HEK293 (cell line): ENCODE measurements at regions not wholly inside any gene's neighbourhood (a gene's known extent, or its start where the extent isn't known, plus 50 kb on each side); places are given as distances from the start of the nearest gene placed in this dataset.

Source experiments
- CTCF ChIA-PET: fragments of 350-600 bp; formaldehyde crosslinking; extraction: SDS; loops from one replicate; lab custom pipeline; 2021; ENCODE audit warnings: antibody characterized with exemption; lab: Yijun Ruan, JAX
- POLR2A ChIA-PET: fragments of 300-600 bp; formaldehyde crosslinking; extraction: SDS; loops from one replicate; lab custom pipeline; 2020; ENCODE audit warnings: antibody characterized with exemption, inconsistent platforms; lab: Yijun Ruan, JAX
- H3K27ac ChIP-seq: fragments of 200-500 bp; sonication (Bioruptor generic); 2 replicates; pipeline ENCODE4 v1.5.1; 2014; ENCODE audit warnings: low read depth, low read length, control low read depth, inconsistent platforms; ENCODE audit errors: extremely low read depth
- H3K36me3 ChIP-seq, 2 experiments: fragments of 200-500 bp in 1 of 2; sonication (Bioruptor generic) in 1 of 2; 1 replicate in 1 of 2; 2 replicates in 1 of 2; pipeline ENCODE4 v1.5.1; 2014 to 2017; ENCODE audit warnings: inconsistent platforms in 2 of 2, low read length in 2 of 2; ENCODE audit not compliant: control insufficient read depth in 2 of 2, insufficient read depth in 1 of 2
- H3K4me1 ChIP-seq: fragments of 200-500 bp; sonication (Bioruptor generic); 2 replicates; pipeline ENCODE4 v1.5.1; 2014; ENCODE audit warnings: mild to moderate bottlenecking, low read length, inconsistent platforms; ENCODE audit not compliant: control insufficient read depth, insufficient read depth
- H3K4me3 ChIP-seq: 2 replicates; pipeline ENCODE4 v1.5.1; 2011; ENCODE audit warnings: low read depth, mild to moderate bottlenecking, control low read depth, low read length, moderate library complexity
- H3K9me3 ChIP-seq: fragments of 200-500 bp; sonication (Bioruptor generic); 2 replicates; pipeline ENCODE4 v1.5.1; 2014; ENCODE audit warnings: low read depth, low read length, inconsistent platforms; ENCODE audit not compliant: control insufficient read depth, insufficient read depth
- BCL11B ChIP-seq: fragments of 450-650 bp; formaldehyde crosslinking; IDR thresholded peaks from 2 replicates; pipeline ENCODE4 v1.5.1; 2016; ENCODE audit warnings: low read depth, missing biosample characterization, missing genetic modification characterization
- GLI4 ChIP-seq: fragments of 450-650 bp; formaldehyde crosslinking; IDR thresholded peaks from 2 replicates; pipeline ENCODE4 v1.5.1; 2016; ENCODE audit warnings: missing biosample characterization, missing genetic modification characterization
- HOXD13 ChIP-seq: sonication (generic); formaldehyde crosslinking; IDR thresholded peaks from 2 replicates; pipeline ENCODE4 v1.8.0; 2022; ENCODE audit warnings: missing genetic modification reagents, borderline replicate concordance
- MEIS1 ChIP-seq: sonication (generic); formaldehyde crosslinking; IDR thresholded peaks from 2 replicates; pipeline ENCODE4 v1.8.1; 2022; ENCODE audit warnings: missing genetic modification reagents, mild to moderate bottlenecking, borderline replicate concordance
- MYNN ChIP-seq: fragments of 450-650 bp; formaldehyde crosslinking; IDR thresholded peaks from 2 replicates; pipeline ENCODE4 v1.5.1; 2016; ENCODE audit warnings: missing biosample characterization, missing genetic modification characterization, borderline replicate concordance
- OSR2 ChIP-seq: fragments of 450-650 bp; formaldehyde crosslinking; IDR thresholded peaks from 2 replicates; pipeline ENCODE4 v1.5.1; 2016; ENCODE audit warnings: missing biosample characterization, missing genetic modification characterization
- PRDM1 ChIP-seq: fragments of 450-650 bp; formaldehyde crosslinking; IDR thresholded peaks from 2 replicates; pipeline ENCODE4; 2016; ENCODE audit warnings: missing biosample characterization, missing genetic modification characterization
- TRIM28 ChIP-seq: IDR thresholded peaks from 2 replicates; pipeline ENCODE4 v1.6.1; 2011; ENCODE audit warnings: low read length, control low read depth, borderline replicate concordance
- ZIC2 ChIP-seq: fragments of 450-650 bp; formaldehyde crosslinking; IDR thresholded peaks from 2 replicates; pipeline ENCODE4 v1.5.1; 2016; ENCODE audit warnings: missing biosample characterization, missing genetic modification characterization
- ZNF174 ChIP-seq: fragments of 450-650 bp; formaldehyde crosslinking; IDR thresholded peaks from 2 replicates; pipeline ENCODE4 v1.5.0; 2017; ENCODE audit warnings: missing biosample characterization, mild to moderate bottlenecking, missing genetic modification characterization
- ZNF175 ChIP-seq: fragments of 450-650 bp; formaldehyde crosslinking; IDR thresholded peaks from 2 replicates; pipeline ENCODE4 v1.5.1; 2016; ENCODE audit warnings: missing biosample characterization, missing genetic modification characterization
- ZNF19 ChIP-seq: fragments of 450-650 bp; formaldehyde crosslinking; IDR thresholded peaks from 2 replicates; pipeline ENCODE4; 2016; ENCODE audit warnings: missing biosample characterization, missing genetic modification characterization, low read depth
- ZNF221 ChIP-seq: fragments of 450-650 bp; formaldehyde crosslinking; IDR thresholded peaks from 2 replicates; pipeline ENCODE4 v1.5.1; 2017; ENCODE audit warnings: missing biosample characterization, missing genetic modification characterization, borderline replicate concordance
- ZNF239 ChIP-seq: fragments of 450-650 bp; formaldehyde crosslinking; IDR thresholded peaks from 2 replicates; pipeline ENCODE4 v1.5.1; 2016; ENCODE audit warnings: missing biosample characterization, missing genetic modification characterization
- ZNF292 ChIP-seq: fragments of 450-650 bp; formaldehyde crosslinking; IDR thresholded peaks from 2 replicates; pipeline ENCODE4 v1.5.1; 2016; ENCODE audit warnings: low read depth, missing biosample characterization, missing genetic modification characterization, borderline replicate concordance
- ZNF302 ChIP-seq: fragments of 450-650 bp; formaldehyde crosslinking; IDR thresholded peaks from 2 replicates; pipeline ENCODE4 v1.5.1; 2016; ENCODE audit warnings: missing biosample characterization, missing genetic modification characterization, low read depth
- ZNF354C ChIP-seq: fragments of 450-650 bp; formaldehyde crosslinking; IDR thresholded peaks from 2 replicates; pipeline ENCODE4 v1.5.1; 2016; ENCODE audit warnings: missing biosample characterization, missing genetic modification characterization, low read depth, borderline replicate concordance
- ZNF48 ChIP-seq: fragments of 450-650 bp; formaldehyde crosslinking; IDR thresholded peaks from 2 replicates; pipeline ENCODE4 v1.5.1; 2016; ENCODE audit warnings: missing biosample characterization, missing genetic modification characterization
- ZNF544 ChIP-seq: fragments of 450-650 bp; formaldehyde crosslinking; IDR thresholded peaks from 2 replicates; pipeline ENCODE4 v1.5.0; 2017; ENCODE audit warnings: missing biosample characterization, missing genetic modification characterization
- ZNF558 ChIP-seq: fragments of 450-650 bp; formaldehyde crosslinking; IDR thresholded peaks from 2 replicates; pipeline ENCODE4 v1.5.1; 2016; ENCODE audit warnings: missing biosample characterization, missing genetic modification characterization
- ZNF560 ChIP-seq: fragments of 450-650 bp; formaldehyde crosslinking; IDR thresholded peaks from 2 replicates; pipeline ENCODE4 v1.5.1; 2017; ENCODE audit warnings: missing biosample characterization, missing genetic modification characterization, borderline replicate concordance
- ZNF571 ChIP-seq: fragments of 450-650 bp; formaldehyde crosslinking; IDR thresholded peaks from 2 replicates; pipeline ENCODE4 v1.5.0; 2017; ENCODE audit warnings: missing biosample characterization, missing genetic modification characterization
- ZNF585B ChIP-seq: fragments of 450-650 bp; formaldehyde crosslinking; IDR thresholded peaks from 2 replicates; pipeline ENCODE4 v1.5.1; 2016; ENCODE audit warnings: missing biosample characterization, missing genetic modification characterization
- ZNF626 ChIP-seq: fragments of 450-650 bp; sonication (Bioruptor Pico); formaldehyde crosslinking; IDR thresholded peaks from 2 replicates; pipeline ENCODE4 v1.5.1; 2018; ENCODE audit warnings: missing biosample characterization, missing genetic modification characterization, inconsistent platforms
- ZNF670 ChIP-seq: fragments of 450-650 bp; formaldehyde crosslinking; IDR thresholded peaks from 2 replicates; pipeline ENCODE4 v1.5.1; 2016; ENCODE audit warnings: missing biosample characterization, missing genetic modification characterization, low read depth
- TF ChIP-seq, protein P1 (sequence below): fragments of 450-650 bp; formaldehyde crosslinking; IDR thresholded peaks from 2 replicates; pipeline ENCODE4 v1.5.1; 2016; ENCODE audit warnings: missing biosample characterization, missing genetic modification characterization
- TF ChIP-seq, protein P2 (sequence below): fragments of 450-650 bp; formaldehyde crosslinking; IDR thresholded peaks from 2 replicates; pipeline ENCODE4 v1.5.1; 2016; ENCODE audit warnings: missing biosample characterization, missing genetic modification characterization
- TF ChIP-seq, protein P3 (sequence below): fragments of 450-650 bp; formaldehyde crosslinking; IDR thresholded peaks from 2 replicates; pipeline ENCODE4 v1.5.1; 2016; ENCODE audit warnings: missing biosample characterization, missing genetic modification characterization
- TF ChIP-seq, protein P4 (sequence below): fragments of 450-650 bp; formaldehyde crosslinking; IDR thresholded peaks from 2 replicates; pipeline ENCODE4 v1.5.1; 2016; ENCODE audit warnings: missing biosample characterization, missing genetic modification characterization
- TF ChIP-seq, protein P5 (sequence below): fragments of 450-650 bp; formaldehyde crosslinking; IDR thresholded peaks from 2 replicates; pipeline ENCODE4 v1.5.1; 2016; ENCODE audit warnings: missing biosample characterization, missing genetic modification characterization, borderline replicate concordance
- TF ChIP-seq, protein P6 (sequence below): fragments of 450-650 bp; formaldehyde crosslinking; IDR thresholded peaks from 2 replicates; pipeline ENCODE4 v1.5.1; 2017; ENCODE audit warnings: missing biosample characterization, missing genetic modification characterization

DNA sequence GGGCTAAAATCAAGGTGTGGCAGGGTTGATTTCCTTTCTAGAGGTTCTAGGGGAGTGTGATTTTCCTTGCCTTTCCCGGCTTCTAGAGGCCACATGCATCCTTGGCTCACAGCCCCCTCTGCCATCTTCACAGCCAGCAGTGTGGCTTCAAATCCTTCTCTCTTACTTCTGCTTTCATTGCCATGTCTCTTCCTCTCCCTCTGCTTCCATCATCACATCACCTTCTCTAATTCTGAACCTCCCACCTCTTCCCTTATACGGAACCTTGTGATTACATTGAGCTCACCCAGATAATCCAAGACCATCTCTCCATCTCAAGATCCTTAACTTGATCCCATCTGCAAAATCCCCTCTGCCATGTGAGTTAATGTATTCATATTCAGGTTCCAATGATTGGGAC lies 56.2 kb upstream of the RMDN2 start:
- CTCF ChIA-PET, result interaction anchor here (0.6 to 1.2 kb wide), 3 partner anchors 9 to 454 kb away, joined by 3 to 8 read pairs (median 3); no protein-coding TSS in a partner anchor
- no peaks in the 10 kb centered on the region for H3K4me1 ChIP-seq
- no peak overlapping the region for H3K27ac ChIP-seq
- H3K4me3 ChIP-seq, result no peak overlapping the region
- H3K9me3 ChIP-seq, result no peaks in the 10 kb centered on the region
- TF ChIP-seq ZNF19 (tag by site-specific recombination) (no peak), ZIC2 (no peak), ZNF48 (tag by site-specific recombination) (no peak), ZNF239 (tag by site-specific recombination) (no peak), ZNF544 (tag by site-specific recombination) (no peak), OSR2 (tag by site-specific recombination) (no peak), TRIM28 (no peak), MYNN (tag by site-specific recombination) (no peak), BCL11B (no peak), ZNF626 (tag by site-specific recombination) (no peak), ZNF221 (no peak), HOXD13 (CRISPR knock-in tag) (no peak), ZNF174 (no peak), PRDM1 (tag by site-specific recombination) (no peak)
- TF ChIP-seq, protein P1, sequence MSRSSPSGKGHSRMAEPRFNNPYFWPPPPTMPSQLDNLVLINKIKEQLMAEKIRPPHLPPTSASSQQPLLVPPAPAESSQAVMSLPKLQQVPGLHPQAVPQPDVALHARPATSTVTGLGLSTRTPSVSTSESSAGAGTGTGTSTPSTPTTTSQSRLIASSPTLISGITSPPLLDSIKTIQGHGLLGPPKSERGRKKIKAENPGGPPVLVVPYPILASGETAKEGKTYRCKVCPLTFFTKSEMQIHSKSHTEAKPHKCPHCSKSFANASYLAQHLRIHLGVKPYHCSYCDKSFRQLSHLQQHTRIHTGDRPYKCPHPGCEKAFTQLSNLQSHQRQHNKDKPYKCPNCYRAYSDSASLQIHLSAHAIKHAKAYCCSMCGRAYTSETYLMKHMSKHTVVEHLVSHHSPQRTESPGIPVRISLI (tag by site-specific recombination), result no peak
- TF ChIP-seq, protein P2, sequence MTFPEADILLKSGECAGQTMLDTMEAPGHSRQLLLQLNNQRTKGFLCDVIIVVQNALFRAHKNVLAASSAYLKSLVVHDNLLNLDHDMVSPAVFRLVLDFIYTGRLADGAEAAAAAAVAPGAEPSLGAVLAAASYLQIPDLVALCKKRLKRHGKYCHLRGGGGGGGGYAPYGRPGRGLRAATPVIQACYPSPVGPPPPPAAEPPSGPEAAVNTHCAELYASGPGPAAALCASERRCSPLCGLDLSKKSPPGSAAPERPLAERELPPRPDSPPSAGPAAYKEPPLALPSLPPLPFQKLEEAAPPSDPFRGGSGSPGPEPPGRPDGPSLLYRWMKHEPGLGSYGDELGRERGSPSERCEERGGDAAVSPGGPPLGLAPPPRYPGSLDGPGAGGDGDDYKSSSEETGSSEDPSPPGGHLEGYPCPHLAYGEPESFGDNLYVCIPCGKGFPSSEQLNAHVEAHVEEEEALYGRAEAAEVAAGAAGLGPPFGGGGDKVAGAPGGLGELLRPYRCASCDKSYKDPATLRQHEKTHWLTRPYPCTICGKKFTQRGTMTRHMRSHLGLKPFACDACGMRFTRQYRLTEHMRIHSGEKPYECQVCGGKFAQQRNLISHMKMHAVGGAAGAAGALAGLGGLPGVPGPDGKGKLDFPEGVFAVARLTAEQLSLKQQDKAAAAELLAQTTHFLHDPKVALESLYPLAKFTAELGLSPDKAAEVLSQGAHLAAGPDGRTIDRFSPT (tag by site-specific recombination), result no peak
- TF ChIP-seq, protein P3, sequence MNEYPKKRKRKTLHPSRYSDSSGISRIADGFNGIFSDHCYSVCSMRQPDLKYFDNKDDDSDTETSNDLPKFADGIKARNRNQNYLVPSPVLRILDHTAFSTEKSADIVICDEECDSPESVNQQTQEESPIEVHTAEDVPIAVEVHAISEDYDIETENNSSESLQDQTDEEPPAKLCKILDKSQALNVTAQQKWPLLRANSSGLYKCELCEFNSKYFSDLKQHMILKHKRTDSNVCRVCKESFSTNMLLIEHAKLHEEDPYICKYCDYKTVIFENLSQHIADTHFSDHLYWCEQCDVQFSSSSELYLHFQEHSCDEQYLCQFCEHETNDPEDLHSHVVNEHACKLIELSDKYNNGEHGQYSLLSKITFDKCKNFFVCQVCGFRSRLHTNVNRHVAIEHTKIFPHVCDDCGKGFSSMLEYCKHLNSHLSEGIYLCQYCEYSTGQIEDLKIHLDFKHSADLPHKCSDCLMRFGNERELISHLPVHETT, result no peak
- TF ChIP-seq, protein P4, sequence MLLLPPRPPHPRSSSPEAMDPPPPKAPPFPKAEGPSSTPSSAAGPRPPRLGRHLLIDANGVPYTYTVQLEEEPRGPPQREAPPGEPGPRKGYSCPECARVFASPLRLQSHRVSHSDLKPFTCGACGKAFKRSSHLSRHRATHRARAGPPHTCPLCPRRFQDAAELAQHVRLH (tag by site-specific recombination), result no peak
- no peaks in the 10 kb centered on the region for H3K36me3 ChIP-seq
- POLR2A ChIA-PET, result no interaction called here

DNA sequence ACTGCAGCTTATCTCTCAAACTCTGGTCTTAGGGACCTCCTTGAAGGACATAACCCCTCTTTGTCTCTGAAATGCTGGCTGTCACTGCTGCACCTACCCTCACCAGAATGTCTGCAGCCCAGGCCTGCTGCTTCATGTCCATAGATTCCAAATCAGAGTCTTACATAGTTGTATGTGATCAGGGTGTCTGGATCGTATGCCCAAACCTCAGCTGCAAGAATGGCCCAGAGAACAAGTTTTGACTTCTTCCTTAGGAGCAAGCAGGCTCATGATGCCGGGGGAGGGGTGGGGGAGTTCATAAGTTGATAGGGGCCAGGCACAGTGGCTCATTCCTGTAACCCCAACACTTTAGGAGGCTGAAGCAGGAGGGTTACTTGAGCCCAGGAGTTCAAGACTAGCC lies 55.8 kb upstream of the RMDN2 start:
- CTCF ChIA-PET, result interaction anchor here (0.6 to 1.2 kb wide), 3 partner anchors 8 to 455 kb away, joined by 3 to 8 read pairs (median 3); no protein-coding TSS in a partner anchor
- H3K4me3 ChIP-seq, result no peak overlapping the region
- no peaks in the 10 kb centered on the region for H3K4me1 ChIP-seq
- no peaks in the 10 kb centered on the region for H3K9me3 ChIP-seq
- H3K36me3 ChIP-seq, result no peaks in the 10 kb centered on the region
- no peak overlapping the region for H3K27ac ChIP-seq
- TF ChIP-seq ZNF354C (tag by site-specific recombination) (no peak), ZNF302 (tag by site-specific recombination) (no peak), ZNF560 (tag by site-specific recombination) (no peak), ZNF585B (tag by site-specific recombination) (no peak), ZNF670 (tag by site-specific recombination) (no peak), ZNF292 (tag by site-specific recombination) (no peak), ZNF571 (tag by site-specific recombination) (no peak), GLI4 (tag by site-specific recombination) (no peak), ZNF558 (tag by site-specific recombination) (no peak), ZNF175 (tag by site-specific recombination) (no peak), MEIS1 (no peak)
- TF ChIP-seq, protein P5, sequence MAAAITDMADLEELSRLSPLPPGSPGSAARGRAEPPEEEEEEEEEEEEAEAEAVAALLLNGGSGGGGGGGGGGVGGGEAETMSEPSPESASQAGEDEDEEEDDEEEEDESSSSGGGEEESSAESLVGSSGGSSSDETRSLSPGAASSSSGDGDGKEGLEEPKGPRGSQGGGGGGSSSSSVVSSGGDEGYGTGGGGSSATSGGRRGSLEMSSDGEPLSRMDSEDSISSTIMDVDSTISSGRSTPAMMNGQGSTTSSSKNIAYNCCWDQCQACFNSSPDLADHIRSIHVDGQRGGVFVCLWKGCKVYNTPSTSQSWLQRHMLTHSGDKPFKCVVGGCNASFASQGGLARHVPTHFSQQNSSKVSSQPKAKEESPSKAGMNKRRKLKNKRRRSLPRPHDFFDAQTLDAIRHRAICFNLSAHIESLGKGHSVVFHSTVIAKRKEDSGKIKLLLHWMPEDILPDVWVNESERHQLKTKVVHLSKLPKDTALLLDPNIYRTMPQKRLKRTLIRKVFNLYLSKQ (tag by site-specific recombination), result no peak
- TF ChIP-seq, protein P6, sequence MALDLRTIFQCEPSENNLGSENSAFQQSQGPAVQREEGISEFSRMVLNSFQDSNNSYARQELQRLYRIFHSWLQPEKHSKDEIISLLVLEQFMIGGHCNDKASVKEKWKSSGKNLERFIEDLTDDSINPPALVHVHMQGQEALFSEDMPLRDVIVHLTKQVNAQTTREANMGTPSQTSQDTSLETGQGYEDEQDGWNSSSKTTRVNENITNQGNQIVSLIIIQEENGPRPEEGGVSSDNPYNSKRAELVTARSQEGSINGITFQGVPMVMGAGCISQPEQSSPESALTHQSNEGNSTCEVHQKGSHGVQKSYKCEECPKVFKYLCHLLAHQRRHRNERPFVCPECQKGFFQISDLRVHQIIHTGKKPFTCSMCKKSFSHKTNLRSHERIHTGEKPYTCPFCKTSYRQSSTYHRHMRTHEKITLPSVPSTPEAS (tag by site-specific recombination), result no peak
- TF ChIP-seq, all 188 proteins: peak for 0
- POLR2A ChIA-PET, result no interaction called here
